Fibroblast of skin of right biceps (primary cell): ENCODE measurements at regions not wholly inside any gene's neighbourhood (a gene's known extent, or its start where the extent isn't known, plus 50 kb on each side); places are given as distances from the start of the nearest gene placed in this dataset.
"Not testable (repeated sequence)": the region's sequence is repeated elsewhere in the genome, so short reads cannot be mapped to it uniquely, and the experiment has no call there.

Experiments used
- DNase-seq: peaks from one replicate; pipeline ENCODE4 v3.0.0-alpha.2; 2013

DNA sequence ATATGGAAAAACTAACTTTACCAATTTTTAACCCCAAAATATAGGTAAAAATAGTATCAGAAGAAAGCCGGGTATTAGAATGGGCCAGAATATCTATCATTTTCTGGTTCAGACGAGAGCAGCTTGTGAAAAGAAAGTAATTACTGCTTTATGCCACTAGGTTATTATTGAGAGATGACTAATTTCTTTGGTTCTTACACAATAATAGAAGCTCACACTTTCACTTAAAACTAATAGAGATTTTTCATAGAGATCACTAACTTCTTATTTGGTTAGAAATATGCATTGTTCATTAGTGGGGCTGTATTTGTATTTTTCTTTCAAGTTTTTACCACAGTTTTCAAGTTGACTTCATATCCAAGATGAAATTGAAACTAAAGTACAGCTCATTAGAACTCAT lies 1241.2 kb upstream of the FLRT2 start:
- no peak for DNase-seq

DNA sequence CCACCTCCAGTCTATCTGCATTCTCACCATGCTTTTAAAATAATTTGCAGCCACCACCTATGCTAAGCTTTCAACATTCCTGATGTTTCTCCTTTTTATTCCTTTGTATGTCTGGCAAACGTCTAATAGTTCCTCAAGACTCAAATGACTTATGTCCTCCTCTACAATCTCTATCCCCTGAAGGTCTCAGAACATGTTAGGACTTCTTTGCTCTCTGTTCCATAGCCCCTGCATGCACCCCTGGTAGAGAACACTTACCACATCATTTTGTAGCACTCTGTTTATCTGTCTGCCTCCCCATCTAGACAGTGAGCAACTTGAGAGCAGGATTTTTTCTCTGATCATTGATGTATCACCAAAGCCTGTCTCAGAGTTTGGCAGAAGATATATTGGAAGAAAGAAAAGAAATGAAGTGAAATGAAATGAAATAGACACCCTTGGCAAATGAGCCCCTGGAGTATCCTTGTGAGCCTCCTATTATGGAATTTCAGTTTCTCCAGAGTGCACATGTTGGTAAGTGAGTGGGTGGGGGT lies 1231.2 kb upstream of the FLRT2 start:
- DNase-seq, result no peak

DNA sequence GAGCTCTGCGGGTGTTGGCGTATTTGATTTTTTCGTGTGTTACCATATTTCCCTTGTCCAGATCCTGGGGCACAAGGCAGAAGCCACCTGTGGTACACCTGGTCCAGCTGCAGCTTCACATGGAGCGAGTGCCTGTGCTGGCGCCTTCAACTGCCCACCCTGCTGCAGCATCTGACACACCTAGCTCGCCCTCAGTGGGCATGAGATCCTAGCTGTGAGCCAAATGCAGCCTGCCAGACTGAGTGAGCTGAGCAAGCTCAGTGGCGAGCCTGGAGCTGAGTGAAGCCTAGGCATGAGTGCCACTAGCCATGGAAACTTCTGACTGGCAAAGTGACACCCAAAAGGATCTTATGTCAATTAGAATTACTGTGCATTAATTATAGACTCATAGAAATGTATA lies 1226.8 kb upstream of the FLRT2 start:
- DNase-seq, result no peak

DNA sequence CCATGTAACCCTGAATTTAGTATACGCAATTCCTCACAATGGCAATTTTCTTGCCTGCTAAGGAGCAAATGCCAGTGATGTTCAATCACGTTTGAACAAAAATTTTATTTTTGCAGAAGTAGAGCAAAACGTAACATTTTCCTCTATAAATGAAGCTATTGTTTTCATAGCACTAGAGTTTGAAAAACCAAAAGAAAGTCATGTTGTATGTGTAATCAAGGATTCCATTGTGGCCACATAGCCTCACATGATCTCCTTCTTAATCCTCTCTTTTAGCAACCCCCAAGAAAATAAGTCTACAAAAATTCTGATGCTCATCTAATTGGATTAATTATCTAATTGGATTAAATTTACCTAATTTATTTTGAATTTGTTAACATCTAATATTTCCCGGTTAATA lies 1217.4 kb upstream of the FLRT2 start:
- DNase-seq, result no peak

DNA sequence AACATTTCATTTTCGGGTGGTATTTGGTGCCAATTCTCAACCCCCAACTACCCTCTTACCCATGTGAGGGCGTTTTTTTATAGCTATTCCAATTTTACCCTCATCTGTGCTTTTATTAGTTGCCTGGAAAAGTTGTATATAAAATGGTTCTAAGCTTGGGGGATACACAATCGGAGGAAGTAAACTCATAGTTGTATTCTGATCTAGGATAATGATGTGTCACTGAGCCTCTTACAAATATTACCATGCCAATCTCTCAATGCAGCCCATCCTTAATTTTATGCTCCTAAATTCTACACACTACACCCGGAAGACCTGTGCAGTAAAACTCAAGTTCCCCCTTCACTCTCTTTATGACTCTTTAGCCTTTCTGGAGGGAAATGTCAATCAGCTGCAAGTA lies 1206.5 kb upstream of the FLRT2 start:
- no peak for DNase-seq

DNA sequence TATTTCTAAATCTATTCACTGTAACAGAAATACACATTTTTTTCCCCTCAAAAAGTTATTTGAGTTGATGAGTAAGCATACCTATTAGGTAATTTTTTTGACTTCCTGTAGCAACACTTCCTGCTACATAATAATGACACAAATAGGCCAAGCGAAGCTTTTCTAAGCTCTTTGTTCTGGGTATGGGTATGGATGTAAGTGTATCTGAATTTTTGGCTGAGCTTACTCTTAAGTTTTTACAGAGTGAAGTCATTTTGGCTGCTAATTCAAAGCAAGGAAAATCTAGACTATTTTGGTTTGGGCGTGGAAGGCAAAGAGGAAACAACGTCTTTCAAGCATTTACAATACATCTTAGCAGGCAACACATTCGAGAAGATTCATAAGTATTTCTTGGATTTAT lies 1206.0 kb upstream of the FLRT2 start:
- DNase-seq, result peak; percentile 56

DNA sequence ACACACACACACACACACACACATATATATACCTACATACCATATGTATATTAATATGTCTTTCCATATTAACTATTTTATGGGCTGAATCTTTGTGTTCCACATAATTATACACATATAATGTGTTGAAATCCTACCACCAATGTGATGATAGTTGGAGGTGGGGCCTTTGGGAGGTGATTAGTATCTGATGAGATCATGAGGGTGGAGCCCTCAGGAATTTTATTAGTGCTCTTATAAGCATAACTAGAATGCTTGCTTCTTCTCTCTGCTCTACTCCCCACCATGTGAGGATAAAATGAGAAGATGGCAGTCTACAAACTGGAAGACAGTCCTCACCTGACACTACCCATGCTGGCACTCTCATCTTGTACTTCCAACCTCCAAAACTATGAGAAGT lies 1193.5 kb upstream of the FLRT2 start:
- DNase-seq, result no peak

DNA sequence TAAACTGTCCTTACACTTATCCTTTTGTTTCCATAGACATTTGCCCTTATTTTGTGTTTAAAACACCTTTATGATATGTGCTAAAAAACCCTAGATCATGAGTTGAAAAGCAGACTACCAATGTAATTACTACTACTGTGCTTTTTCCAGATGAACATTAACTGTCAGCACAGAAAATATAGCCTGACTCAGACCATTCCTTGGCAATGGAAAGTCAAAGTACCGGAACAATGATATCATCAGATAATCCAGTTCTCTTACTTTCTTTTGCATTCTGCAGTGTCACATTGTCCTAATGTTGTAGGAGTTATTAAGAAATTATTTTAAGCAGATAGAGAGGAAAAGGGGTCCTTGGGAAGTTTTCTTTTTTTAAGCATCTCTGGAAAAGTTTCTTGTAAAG lies 1189.0 kb upstream of the FLRT2 start:
- peak; percentile 76 for DNase-seq

DNA sequence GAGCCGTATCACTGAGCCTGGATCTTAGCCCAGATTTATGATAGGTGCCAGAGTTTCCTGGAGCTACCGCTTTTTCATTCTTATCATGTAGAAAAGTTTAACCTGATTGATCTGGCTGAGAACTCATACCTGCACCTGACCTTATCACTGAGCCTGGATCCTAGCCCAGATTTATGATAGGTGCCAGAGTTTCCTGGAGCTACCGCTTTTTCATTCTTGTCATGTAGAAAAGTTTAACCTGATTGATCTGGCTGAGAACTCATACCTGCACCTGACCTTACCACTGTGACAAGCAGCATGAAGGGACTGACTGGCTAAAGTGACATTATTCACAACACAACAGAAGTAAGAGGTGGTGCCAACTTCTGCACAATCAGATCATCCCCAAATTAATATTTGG lies 1188.1 kb upstream of the FLRT2 start:
- not testable (repeated sequence) for DNase-seq

DNA sequence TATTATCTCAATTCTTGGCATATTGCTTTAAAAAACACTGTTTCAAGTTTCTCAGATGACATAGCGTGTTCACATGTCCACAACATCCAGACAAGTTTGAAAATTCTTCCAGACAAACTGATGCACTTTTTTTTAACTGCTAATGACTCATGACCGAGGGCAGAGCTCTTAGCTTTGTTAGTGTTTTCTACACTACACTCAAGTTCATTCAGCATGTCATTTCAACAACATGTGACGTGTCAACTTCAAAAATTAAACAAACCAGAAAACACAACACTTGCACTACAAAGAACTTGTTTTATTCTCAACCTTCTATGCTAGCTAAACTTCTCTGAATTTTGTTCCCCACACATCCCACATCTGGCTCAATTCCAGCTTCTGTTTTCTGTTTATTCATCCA lies 1186.3 kb upstream of the FLRT2 start:
- peak; percentile 81 for DNase-seq

DNA sequence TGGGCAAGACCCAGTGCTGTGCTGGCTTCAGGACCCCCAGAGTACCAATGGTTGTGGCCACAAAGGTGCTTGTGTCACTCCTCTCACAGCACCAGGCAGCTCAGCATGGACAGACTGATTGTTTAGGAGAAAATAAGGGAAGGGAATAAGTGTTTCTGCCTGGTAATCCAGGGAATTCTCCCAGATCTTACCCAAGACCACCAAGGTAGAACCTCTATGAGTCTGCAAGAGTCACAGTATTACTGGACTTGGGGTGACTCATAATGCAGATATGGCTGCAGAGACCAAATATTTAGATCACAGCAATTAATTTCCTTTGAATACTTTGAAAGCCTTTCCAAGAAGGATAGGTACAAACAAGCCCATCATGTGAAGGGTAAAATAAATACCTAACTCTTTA lies 1178.3 kb upstream of the FLRT2 start:
- DNase-seq, result peak; percentile 58

DNA sequence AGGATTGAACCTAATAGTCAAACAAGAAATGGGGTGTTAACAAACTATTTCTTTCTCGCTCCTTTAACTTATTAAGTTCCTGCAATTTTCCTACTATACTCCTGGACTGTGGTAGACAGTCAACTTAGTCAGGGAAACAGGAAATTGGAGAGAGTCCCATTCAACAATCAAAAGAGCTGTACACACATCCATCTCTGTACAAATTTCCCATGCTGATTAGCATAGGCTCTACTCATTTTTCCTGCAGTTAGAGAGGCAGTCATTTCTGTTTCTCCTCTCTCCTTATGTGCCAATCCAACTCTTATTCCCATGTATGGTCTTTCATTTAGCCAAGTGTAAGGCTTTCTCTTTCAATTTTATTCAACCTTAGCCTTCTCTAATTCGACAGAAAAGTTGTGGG lies 1168.5 kb upstream of the FLRT2 start:
- no peak for DNase-seq

DNA sequence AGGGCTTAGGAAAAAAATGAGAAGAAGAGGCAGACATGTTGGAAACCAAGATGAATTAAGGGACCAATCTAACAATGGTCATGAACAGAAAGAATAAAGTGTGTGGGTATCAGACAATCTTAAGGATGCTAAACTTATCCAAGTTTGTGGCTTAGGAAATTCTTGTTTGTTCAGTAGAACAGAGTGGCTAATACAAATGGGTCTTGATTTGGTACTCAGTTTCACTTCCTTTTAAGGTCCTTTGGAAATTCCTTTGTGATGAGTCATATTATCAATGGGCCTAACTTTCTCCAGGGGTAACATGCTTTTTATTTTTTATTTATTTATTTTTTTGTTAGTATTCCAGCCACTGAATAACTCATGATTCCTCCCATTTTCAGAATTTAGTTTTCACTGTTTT lies 1154.7 kb upstream of the FLRT2 start:
- DNase-seq, result peak; percentile 60

DNA sequence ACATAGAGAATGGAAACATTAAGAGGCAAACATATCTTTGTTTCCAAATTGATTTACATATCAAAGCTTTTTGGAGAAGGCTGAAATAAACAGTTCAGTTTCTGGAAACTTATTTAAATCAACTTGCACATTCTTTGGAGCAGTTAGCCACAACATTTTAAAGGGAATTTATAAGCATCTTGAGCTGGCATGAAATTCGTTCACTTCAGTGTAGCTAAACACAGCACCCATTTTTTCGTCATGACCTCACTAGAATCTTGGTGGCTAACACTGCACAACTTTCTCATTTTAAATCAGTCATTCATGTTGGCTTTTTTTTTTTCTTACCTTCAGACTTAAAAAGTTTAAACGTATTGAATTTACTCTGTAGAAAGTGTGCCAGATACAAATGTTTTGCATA lies 1139.9 kb upstream of the FLRT2 start:
- no peak for DNase-seq

DNA sequence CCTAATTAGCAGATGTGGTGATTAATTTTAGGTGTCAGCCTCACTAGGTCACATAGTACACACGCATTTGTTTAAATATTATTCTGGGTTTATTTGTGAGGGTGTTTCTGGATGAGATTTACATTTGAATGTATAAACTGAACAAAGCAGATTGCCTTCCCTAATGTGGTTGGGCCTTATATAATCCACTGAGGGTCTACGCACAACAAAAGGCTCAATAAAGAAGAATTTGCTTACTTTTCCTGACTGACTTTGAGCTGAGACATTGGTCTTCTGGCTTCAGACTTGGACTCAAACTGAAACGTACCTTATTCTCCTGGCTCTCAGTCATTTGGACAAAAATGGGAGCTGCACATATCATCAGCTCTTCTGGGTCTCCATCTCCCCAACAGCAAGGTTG lies 1132.3 kb upstream of the FLRT2 start:
- DNase-seq, result no peak

DNA sequence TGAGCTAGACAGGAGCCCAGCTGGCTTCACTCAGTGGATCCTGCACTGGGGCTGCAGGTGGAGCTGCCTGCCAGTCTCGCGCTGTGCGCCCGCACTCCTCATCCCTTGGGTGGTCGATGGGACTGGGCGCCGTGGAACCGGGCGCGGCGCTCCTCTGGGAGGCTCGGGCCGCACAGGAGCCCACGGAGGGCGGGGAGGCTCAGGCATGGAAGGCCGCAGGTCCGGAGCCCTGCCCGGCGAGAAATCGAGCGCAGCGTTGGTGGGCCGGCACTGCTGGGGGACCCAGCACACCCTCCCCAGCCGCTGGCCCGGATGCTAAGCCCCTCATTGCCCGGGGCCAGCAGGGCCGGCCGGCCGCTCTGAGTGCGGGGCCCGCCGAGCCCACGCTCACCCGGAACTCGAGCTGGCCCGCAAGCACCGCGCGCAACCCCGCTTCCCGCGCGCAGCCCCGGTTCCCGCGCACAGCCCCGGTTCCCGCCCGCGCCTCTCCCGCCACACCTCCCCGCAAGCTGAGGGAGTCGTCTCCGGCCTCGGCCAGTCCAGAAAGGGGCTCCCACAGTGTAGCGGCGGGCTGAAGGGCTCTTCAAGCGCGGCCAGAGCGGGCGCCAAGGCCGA lies 1130.5 kb upstream of the FLRT2 start:
- DNase-seq, result no peak

DNA sequence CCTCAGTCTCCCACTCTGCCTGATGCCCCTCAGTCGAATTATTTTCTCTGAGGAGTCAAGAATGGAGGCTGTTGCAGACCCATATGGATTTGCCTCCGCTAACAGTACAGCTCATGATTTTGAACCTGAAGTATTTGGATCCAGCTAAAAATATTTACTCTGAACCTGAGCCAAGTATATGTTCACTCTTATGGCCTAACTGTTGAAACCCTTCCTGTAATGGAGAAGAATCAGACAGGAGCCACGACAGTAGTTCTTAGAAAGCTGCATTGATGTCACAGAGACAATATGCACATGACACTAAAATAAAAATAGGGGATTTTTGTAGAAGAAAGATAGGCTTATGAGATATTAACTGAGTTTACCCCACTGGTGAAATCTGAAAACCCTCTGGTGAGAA lies 1128.3 kb upstream of the FLRT2 start:
- no peak for DNase-seq

DNA sequence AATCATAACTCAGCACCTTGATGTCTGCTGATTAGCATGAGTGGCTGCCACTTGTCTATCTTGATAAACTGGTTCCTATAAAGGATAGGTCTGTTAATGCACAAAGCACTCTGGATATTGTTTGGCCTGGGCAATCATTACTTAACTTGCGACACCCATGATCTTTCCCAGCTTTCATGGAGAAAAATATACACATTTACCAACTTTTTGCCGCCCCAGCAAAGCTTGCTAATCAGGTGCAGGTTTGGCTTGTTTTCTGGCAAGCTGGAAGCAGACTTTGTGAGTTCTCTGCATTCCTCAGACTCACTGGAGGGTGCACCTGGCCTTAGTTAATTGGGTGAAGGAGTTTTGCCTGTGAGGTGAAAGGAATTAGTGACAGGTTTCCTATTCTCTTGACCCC lies 1126.4 kb upstream of the FLRT2 start:
- no peak for DNase-seq

DNA sequence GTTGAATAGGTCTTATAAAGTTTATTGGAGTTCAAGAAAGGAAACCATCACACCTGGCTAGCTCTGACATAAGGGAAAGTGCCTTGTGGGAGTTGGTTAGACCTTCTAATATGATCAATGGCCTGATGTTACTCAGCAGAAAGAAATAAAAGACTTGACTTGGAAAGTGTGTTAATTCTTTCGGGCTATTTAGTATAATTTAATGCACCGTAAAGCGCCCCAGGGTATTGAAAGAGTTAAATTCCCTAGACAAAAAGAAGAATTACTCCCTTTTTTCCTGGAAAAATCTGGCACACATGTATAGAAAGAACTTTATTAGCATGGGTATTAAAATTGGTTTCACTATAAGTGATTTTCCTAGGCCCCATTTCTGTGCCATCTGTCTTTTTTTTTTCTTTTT lies 1125.7 kb upstream of the FLRT2 start:
- no peak for DNase-seq

DNA sequence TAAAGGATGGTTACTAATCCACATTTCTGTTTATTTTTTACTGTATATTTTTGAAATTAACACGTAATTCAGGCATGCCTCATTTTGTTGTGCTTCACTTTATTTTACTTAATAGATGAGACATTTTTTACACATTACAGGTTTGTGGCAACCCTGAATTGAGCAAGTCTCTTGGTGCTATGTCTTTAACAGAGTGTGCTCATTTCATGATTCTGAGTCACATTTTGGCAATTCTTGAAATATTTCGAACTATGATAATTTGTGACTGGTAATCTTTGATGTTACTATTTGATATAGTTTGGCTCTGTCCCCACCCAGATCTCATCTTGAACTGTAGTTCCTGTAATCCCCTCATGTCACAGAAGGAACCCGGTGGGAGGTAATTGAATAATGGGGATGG lies 1120.5 kb upstream of the FLRT2 start:
- peak; percentile 52 for DNase-seq

DNA sequence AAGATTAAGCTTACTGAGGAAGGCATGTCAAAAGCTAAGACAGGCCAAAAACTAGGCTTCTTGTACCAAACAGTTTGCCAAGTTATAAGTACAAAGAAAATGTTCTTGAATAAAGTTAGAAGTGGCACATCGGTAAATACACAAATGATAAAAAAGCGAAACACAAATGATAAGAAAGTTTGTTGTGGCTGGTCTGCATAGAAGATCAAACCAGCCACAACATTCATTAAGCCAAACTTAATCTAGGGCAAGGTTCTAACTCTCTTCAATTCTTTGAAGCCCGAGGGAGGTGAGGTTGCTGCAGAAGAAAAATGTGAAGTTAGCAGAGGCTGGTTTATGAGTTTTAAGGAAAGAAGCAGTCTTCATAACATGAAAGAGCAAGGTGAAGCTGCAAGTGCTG lies 1119.6 kb upstream of the FLRT2 start:
- DNase-seq, result no peak

DNA sequence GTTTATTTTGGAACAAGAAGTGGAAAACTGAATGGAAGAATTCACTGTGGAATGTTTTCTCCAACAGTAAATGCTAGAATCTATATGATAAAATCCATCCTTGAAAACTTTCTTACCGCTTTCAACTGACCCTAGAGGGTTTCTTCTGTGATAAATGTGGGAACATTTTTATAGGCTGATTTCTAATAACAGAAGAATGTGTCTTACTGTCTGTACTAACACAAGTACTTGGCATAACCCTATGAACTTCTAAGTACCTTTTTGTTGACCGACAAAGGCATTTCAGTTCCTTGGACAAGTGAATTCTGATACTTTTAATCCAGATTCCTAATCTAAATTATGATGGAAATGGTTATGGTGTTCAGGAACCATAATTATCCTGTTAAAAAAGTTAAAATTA lies 1109.7 kb upstream of the FLRT2 start:
- DNase-seq, result peak; percentile 55

DNA sequence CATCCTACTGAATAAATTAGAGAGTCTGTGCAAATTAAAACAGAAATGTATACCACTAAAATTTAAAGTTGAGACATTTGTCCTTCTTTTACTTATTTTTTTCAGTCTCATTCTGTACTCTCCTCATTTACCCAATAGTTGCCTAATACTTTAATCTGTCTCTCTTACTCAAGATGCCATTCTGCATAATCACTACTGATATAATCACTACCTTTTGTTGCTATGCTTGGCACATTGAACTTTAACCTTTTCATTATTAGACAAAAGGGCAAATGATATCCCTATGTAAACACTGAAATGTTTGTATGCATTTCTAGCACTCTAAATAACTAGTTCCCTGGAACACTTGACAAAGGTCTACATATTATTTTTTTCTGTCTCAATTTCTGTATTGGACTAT lies 1108.3 kb upstream of the FLRT2 start:
- DNase-seq, result no peak

DNA sequence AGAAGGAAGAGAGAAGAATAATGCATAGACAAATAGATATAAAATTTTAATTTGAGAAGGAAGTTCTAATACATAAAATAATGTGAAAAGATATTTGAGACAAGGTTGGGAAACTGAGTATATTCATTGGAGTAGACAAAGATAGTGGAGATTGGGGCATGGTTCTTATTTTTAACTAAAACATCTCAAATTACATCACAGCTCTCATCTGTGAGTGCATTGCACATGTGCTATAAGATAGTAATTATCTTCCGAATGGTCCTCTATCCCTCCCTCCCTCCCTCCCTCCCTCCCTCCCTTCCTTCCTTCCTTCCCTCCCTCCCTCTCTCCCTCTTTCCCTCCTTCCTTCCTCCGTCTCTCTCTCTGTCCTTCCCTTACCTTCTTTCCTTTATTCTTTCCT lies 1104.0 kb upstream of the FLRT2 start:
- no peak for DNase-seq

DNA sequence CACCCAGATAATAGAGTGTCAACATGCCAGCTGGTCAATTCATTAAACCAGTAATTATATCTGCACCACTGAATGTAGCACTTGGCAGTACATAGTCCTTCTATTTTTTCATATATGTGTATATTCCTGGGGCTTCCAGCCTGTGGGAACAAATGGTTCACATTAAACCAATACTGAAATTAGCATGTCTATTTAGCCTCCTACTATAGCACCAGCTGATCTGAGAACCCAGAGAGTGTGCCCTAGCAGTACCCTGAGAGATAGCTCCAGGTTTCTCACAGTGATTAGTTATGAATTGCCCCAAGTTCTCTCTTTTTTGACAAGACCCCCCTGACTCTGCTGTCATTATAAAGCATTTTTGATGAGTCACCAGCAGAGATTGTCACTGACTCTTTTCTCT lies 1097.3 kb upstream of the FLRT2 start:
- no peak for DNase-seq

DNA sequence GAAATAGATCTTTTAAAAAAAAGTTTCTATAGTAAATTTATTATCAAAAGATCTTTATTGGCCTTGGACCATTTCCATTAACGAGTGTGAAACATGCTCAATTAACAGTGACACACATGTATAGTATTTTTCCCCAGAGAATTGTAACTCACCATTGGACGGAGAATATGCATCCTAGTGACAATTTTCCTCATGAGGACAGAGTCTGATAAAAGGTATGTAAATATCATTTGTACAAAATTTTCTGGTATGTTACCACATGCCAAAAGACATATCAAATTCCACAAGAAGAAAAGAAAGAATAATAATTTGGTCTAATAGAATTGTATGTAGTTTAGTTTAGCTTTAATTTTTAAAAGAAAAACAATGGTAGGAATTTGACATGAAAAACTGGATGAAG lies 1096.0 kb upstream of the FLRT2 start:
- DNase-seq, result peak; percentile 37
